Right lobe of liver (tissue), 6 donors: ENCODE measurements at regions not wholly inside any gene's neighbourhood (a gene's known extent, or its start where the extent isn't known, plus 50 kb on each side); places are given as distances from the start of the nearest gene placed in this dataset.

Experiments
- ATAC-seq, 4 donors: fragments of 200-7000 bp; cut with Tn5 transposase; one replicate each; pipeline ENCODE4 v1.9.1; 2020; ENCODE audit warnings: mild to moderate bottlenecking in 4 of 4, moderate library complexity in 4 of 4
- DNase-seq, 3 donors: peaks; one replicate each; pipeline ENCODE4 v3.0.0-alpha.2; 2020
- H3K27ac ChIP-seq, 3 donors: fragments of 200-600 bp; one replicate each; pipeline ENCODE4 v1.8.0; 2022
- H3K27me3 ChIP-seq, 2 donors: fragments of 200-600 bp; one replicate each; pipeline ENCODE4 v1.8.0; 2022
- H3K36me3 ChIP-seq, 4 donors: fragments of 200-600 bp; sonication (generic) in 1 of 4; one replicate each; pipeline versions ENCODE4 v1.5.1 to v1.8.0; 2017 to 2022; ENCODE audit warnings: control low read depth in 1 of 4
- H3K4me1 ChIP-seq, 4 donors: fragments of 200-600 bp; sonication (generic) in 1 of 4; one replicate each; pipeline versions ENCODE4 v1.5.1 to v1.8.0; 2017 to 2022; ENCODE audit warnings: control low read depth in 1 of 4
- H3K4me3 ChIP-seq, 3 donors: fragments of 200-600 bp; one replicate each; pipeline ENCODE4 v1.8.0; 2022
- H3K9me3 ChIP-seq, 4 donors: fragments of 200-600 bp; sonication (generic) in 1 of 4; one replicate each; pipeline versions ENCODE4 v1.5.1 to v1.8.0; 2017 to 2022; ENCODE audit warnings: control low read depth in 1 of 4
- CTCF ChIP-seq, 4 donors: fragments of 200-600 bp in 3 of 4; fragments of 450-650 bp in 1 of 4; IDR thresholded peaks; one replicate each; pipeline versions ENCODE4 v1.5.1 to v1.8.0; 2016 to 2022; ENCODE audit warnings: antibody characterized with exemption in 4 of 4, mild to moderate bottlenecking in 2 of 4
- POLR2A ChIP-seq: fragments of 450-650 bp; IDR thresholded peaks from one replicate; pipeline ENCODE4 v1.6.1; 2017; ENCODE audit warnings: antibody characterized with exemption, mild to moderate bottlenecking
- WGBS: methylation state at CpG from one replicate; pipeline ENCODE4 v1.1.6; 2018; ENCODE audit warnings: low coverage, low lambda C conversion rate; ENCODE audit not compliant: insufficient coverage; ENCODE audit errors: missing lambda C conversion rate; 5-methylcytosine and 5-hydroxymethylcytosine counted together
- intact Hi-C, 2 donors: fragments of 100-400 bp; cut with DNase I; formaldehyde crosslinking; loops; one replicate each; pipeline versions ENCODE4 v1.11.2 to v1.14.1; 2022
- donor health status: DM: no; HTN: yes; CAD: no.
- donor health status: DM: no; HTN: no; CAD: no.
- donor health status: DM: no; HTN: no; CAD: no.
- donor health status: DM: no; HTN: yes; CAD: no.
- donor health status: DM: no; HTN: yes; CAD: no.

GRCh38 chr5:1967736-1968135, 85.0 kb upstream of the IRX4 start:
- intact Hi-C loops = no loop called here
- no peak for ATAC-seq
- H3K27me3 ChIP-seq = no peaks in the 10 kb centered on the region
- WGBS = 40% methylated on average over 6 of the region's 6 CpGs
- no peak for DNase-seq
- no peaks in the 10 kb centered on the region for H3K36me3 ChIP-seq
- TF ChIP-seq CTCF (IDR thresholded peaks at IDR 0.05) = no peak
- no peak for TF ChIP-seq POLR2A
- H3K4me1 ChIP-seq = no peaks in the 10 kb centered on the region
- H3K9me3 ChIP-seq = no peaks in the 10 kb centered on the region
- H3K27ac ChIP-seq = no peak overlapping the region
- no peak overlapping the region for H3K4me3 ChIP-seq

- WGBS = 0% methylated on average over 1 of the region's 9 CpGs
- H3K36me3 ChIP-seq = no peaks in the 10 kb centered on the region
- DNase-seq (no peak), ATAC-seq (no peak)
- no peaks in the 10 kb centered on the region for H3K4me1 ChIP-seq
- H3K4me3 ChIP-seq = no peak overlapping the region
- H3K9me3 ChIP-seq = no peaks in the 10 kb centered on the region
- intact Hi-C loops = no loop called here
- H3K27me3 ChIP-seq = no peaks in the 10 kb centered on the region
- no peak overlapping the region for H3K27ac ChIP-seq
- TF ChIP-seq CTCF (IDR thresholded peaks at IDR 0.05) (no peak), POLR2A (no peak)
Measured at GRCh38 chr5:1966461-1966860, 83.7 kb upstream of the IRX4 start.

GRCh38 chr5:1965925-1966324, 83.2 kb upstream of the IRX4 start:
- 80% methylated on average over 1 of the region's 7 CpGs for WGBS
- ATAC-seq = peak in 1 of 4 donors; percentile 14

GRCh38 chr5:1963941-1964451, 81.3 kb upstream of the IRX4 start:
- Histone ChIP-seq H3K27ac (no peak overlapping the region), H3K36me3 (no peaks in the 10 kb centered on the region), H3K4me1 (no peaks in the 10 kb centered on the region), H3K4me3 (no peak overlapping the region), H3K9me3 (no peaks in the 10 kb centered on the region), H3K27me3 (no peaks in the 10 kb centered on the region)
- no peak for DNase-seq
- TF ChIP-seq POLR2A (no peak), CTCF (IDR thresholded peaks at IDR 0.05) (no peak)
- 60% methylated on average over 3 of the region's 14 CpGs for WGBS
- intact Hi-C loops = no loop called here
- no peak for ATAC-seq

More at GRCh38 chr5:1965925-1966324, 83.2 kb upstream of the IRX4 start:
- Histone ChIP-seq H3K4me1 (no peaks in the 10 kb centered on the region), H3K9me3 (no peaks in the 10 kb centered on the region), H3K27me3 (no peaks in the 10 kb centered on the region), H3K27ac (no peak overlapping the region), H3K4me3 (no peak overlapping the region), H3K36me3 (no peaks in the 10 kb centered on the region)
- DNase-seq = no peak
- TF ChIP-seq CTCF (IDR thresholded peaks at IDR 0.05) (no peak), POLR2A (no peak)
- intact Hi-C loops = no loop called here

GRCh38 chr5:1963358-1963757, 80.6 kb upstream of the IRX4 start:
- no peak for ATAC-seq
- DNase-seq = no peak
- Histone ChIP-seq H3K27ac (no peak overlapping the region), H3K27me3 (no peaks in the 10 kb centered on the region), H3K9me3 (no peaks in the 10 kb centered on the region), H3K36me3 (no peaks in the 10 kb centered on the region), H3K4me1 (no peaks in the 10 kb centered on the region), H3K4me3 (no peak overlapping the region)
- WGBS = 84% methylated on average over 10 of the region's 12 CpGs
- intact Hi-C loops = no loop called here
- TF ChIP-seq POLR2A (no peak), CTCF (IDR thresholded peaks at IDR 0.05) (no peak)
